ENCODE measurements at regions not wholly inside any gene's neighbourhood (a gene's known extent, or its start where the extent isn't known, plus 50 kb on each side); places are given as distances from the start of the nearest gene placed in this dataset.

DNA sequence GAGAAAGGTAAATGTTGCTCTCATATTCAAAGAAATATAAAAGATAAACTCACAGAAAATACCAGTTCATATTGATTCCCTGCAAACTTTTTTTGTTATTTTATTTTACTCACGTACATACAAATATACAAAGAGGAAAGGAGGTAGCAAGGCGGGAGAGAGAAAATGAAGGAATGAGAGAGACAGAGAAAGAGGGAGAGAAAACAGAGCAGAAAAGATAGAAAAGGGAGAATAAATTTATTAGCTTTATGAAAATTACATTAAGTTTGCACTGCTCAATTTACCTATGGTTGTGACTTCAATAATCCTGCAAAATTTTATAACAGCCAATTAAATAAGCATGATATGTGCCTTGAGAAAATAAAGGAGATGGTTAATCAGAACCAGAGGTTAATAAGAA lies 274.7 kb upstream of the CITED2 start:
- Histone ChIP-seq H3K4me1 (replicated peaks) (no peaks in the 10 kb centered on the region), H3K4me3 (no peak overlapping the region), H3K9me3 (no peaks in the 10 kb centered on the region), H3K36me3 (no peaks in the 10 kb centered on the region), H3K27ac (no peak overlapping the region), H3K27me3 (replicated peaks; ENCODE audit: insufficient read depth) (no peaks in the 10 kb centered on the region)
- 91% methylated on average over 2 of the region's 2 CpGs for WGBS
- intact Hi-C loops (cut with DNase I): no loop called here
- no peak for DNase-seq (ENCODE audit: low spot score)
- TF ChIP-seq POLR2AphosphoS5 (IDR thresholded peaks at IDR 0.05) (no peak), POLR2A (IDR thresholded peaks at IDR 0.05) (no peak), CTCF (IDR thresholded peaks at IDR 0.05) (no peak)

DNA sequence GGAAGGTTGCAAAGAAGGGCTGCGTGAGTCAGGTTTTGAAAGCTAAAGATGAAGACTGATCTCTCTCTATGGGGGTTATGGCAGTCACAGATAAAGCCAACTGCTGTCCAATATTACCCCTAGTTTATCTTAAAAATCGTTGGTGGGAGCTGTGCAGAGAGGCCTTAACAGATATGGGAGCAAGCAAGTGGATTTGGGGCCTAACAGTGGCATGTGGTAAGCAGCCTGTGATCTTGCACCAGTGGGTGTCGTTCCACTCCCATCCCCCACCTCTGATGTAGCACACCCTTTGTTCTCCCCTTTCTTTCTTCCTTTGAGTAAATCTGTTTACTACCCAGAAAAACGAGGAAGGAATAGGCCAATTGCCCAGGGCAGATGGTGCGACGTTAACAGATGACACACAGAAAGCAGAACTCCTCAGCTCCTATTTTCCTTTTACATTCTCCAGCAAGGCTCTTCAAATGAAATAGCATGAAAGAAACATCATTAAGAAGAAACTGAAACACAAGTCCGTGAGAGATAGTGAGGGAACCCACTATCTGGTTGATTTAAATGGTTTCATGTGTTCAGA lies 274.1 kb upstream of the CITED2 start:
- DNase-seq (ENCODE audit: low spot score): no peak
- no peak for TF ChIP-seq POLR2A (IDR thresholded peaks at IDR 0.05)
- TF ChIP-seq CTCF (IDR thresholded peaks at IDR 0.05): no peak
- TF ChIP-seq POLR2AphosphoS5 (IDR thresholded peaks at IDR 0.05): no peak
- 69% methylated on average over 7 of the region's 7 CpGs for WGBS
- Histone ChIP-seq H3K4me3 (no peak overlapping the region), H3K27ac (no peak overlapping the region), H3K27me3 (replicated peaks; ENCODE audit: insufficient read depth) (no peaks in the 10 kb centered on the region), H3K36me3 (no peaks in the 10 kb centered on the region), H3K4me1 (replicated peaks) (no peaks in the 10 kb centered on the region), H3K9me3 (no peaks in the 10 kb centered on the region)
- intact Hi-C loops (cut with DNase I): no loop called here

- Histone ChIP-seq H3K9me3 (no peaks in the 10 kb centered on the region), H3K27ac (no peak overlapping the region), H3K4me3 (no peak overlapping the region), H3K4me1 (replicated peaks) (no peaks in the 10 kb centered on the region), H3K27me3 (replicated peaks; ENCODE audit: insufficient read depth) (no peaks in the 10 kb centered on the region), H3K36me3 (no peaks in the 10 kb centered on the region)
- DNase-seq (ENCODE audit: low spot score): no peak
- 75% methylated on average over 5 of the region's 5 CpGs for WGBS
- intact Hi-C loops (cut with DNase I): no loop called here
- no peak for TF ChIP-seq POLR2AphosphoS5 (IDR thresholded peaks at IDR 0.05)
- no peak for TF ChIP-seq CTCF (IDR thresholded peaks at IDR 0.05)
- no peak for TF ChIP-seq POLR2A (IDR thresholded peaks at IDR 0.05)
These were observed 273.4 kb upstream of the CITED2 start for GRCh38 chr6:139647841-139648240.

DNA sequence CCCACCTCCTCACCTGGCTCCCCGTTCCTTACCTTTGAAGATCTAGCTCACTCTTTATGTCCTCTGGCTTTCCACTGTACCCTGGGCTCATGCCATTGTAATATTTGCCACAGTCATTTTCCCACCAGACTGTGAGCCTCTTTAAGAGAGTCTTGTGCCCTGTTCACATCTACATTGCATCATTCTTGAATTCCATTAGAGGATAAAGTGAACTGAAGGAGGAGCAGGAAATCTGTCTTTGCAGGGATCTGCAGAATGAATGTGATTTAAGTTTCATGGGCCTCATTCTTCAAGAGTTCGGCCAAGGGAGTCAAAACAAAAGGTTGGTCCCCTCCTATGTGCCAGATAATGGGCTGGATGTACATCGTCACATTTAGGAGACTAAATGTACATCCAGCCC lies 272.6 kb upstream of the CITED2 start:
- Histone ChIP-seq H3K4me3 (no peak overlapping the region), H3K4me1 (replicated peaks) (no peaks in the 10 kb centered on the region), H3K27ac (no peak overlapping the region), H3K27me3 (replicated peaks; ENCODE audit: insufficient read depth) (no peaks in the 10 kb centered on the region), H3K9me3 (no peaks in the 10 kb centered on the region), H3K36me3 (no peaks in the 10 kb centered on the region)
- no peak for DNase-seq (ENCODE audit: low spot score)
- 96% methylated on average over 3 of the region's 3 CpGs for WGBS
- no peak for TF ChIP-seq CTCF (IDR thresholded peaks at IDR 0.05)
- intact Hi-C loops (cut with DNase I): no loop called here

DNA sequence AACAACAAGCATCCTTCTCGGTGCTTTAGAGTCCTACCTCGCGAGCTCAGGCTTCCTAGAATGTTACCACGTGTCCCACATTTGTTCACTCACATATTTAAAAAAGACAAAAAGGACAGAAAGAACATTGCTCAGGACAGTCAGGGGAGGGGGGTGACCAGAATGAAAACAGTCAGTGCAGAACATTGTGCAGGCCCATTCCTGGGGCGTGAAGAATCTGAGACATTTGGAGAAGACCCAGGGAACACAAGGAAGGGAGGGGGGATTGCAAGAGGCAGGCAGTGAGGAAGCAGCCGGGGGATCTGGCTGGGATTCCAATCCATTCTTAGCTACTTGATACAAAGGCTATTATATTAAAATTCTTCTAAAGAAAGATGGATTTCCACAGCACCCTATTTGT lies 270.4 kb upstream of the CITED2 start:
- Histone ChIP-seq H3K27ac (no peak overlapping the region), H3K4me3 (no peak overlapping the region), H3K36me3 (no peaks in the 10 kb centered on the region), H3K27me3 (replicated peaks; ENCODE audit: insufficient read depth) (no peaks in the 10 kb centered on the region), H3K9me3 (no peaks in the 10 kb centered on the region), H3K4me1 (replicated peaks) (no peaks in the 10 kb centered on the region)
- DNase-seq (ENCODE audit: low spot score): no peak
- 20% methylated on average over 6 of the region's 6 CpGs for WGBS
- TF ChIP-seq POLR2A (IDR thresholded peaks at IDR 0.05) (no peak), POLR2AphosphoS5 (IDR thresholded peaks at IDR 0.05) (no peak), CTCF (IDR thresholded peaks at IDR 0.05) (no peak)
- intact Hi-C loops (cut with DNase I): no loop called here
